GM21737 (cell line): ENCODE measurements at regions not wholly inside any gene's neighbourhood (a gene's known extent, or its start where the extent isn't known, plus 50 kb on each side); places are given as distances from the start of the nearest gene placed in this dataset.
"Not testable (repeated sequence)": the region's sequence is repeated elsewhere in the genome, so short reads cannot be mapped to it uniquely, and the experiment has no call there.

Experiments
- ATAC-seq: cut with Tn5 transposase; IDR thresholded peaks from one replicate; pipeline ENCODE4 v1.9.1; 2021; ENCODE audit warnings: mild to moderate bottlenecking, moderate library complexity; ENCODE audit not compliant: unreplicated experiment

GRCh38 chr2:65626831-65627230, 194.4 kb upstream of the SPRED2 start:
- ATAC-seq = no peak

GRCh38 chr2:65625982-65626381, 193.6 kb upstream of the SPRED2 start:
- ATAC-seq = no peak

GRCh38 chr2:65622951-65623535, 190.6 kb upstream of the SPRED2 start:
- ATAC-seq = no peak

GRCh38 chr2:65622499-65622898, 190.1 kb upstream of the SPRED2 start:
- ATAC-seq = no peak

GRCh38 chr2:65620524-65620923, 188.1 kb upstream of the SPRED2 start:
- no peak for ATAC-seq

GRCh38 chr2:65620026-65620425, 187.6 kb upstream of the SPRED2 start:
- no peak for ATAC-seq

GRCh38 chr2:65615602-65616001, 183.2 kb upstream of the SPRED2 start:
- ATAC-seq = no peak

- ATAC-seq = no peak
Observed at GRCh38 chr2:65613968-65614555, 181.7 kb upstream of the SPRED2 start.

GRCh38 chr2:65611488-65611887, 179.1 kb upstream of the SPRED2 start:
- no peak for ATAC-seq

- ATAC-seq = no peak
Observed at GRCh38 chr2:65608916-65609315, 176.5 kb upstream of the SPRED2 start.

- no peak for ATAC-seq
Observed at GRCh38 chr2:65608466-65608865, 176.1 kb upstream of the SPRED2 start.

- ATAC-seq = no peak
Observed at GRCh38 chr2:65607662-65608305, 175.4 kb upstream of the SPRED2 start.

GRCh38 chr2:65605743-65606058, 173.3 kb upstream of the SPRED2 start:
- peak; percentile 30 for ATAC-seq

- peak; percentile 28 for ATAC-seq
Observed at GRCh38 chr2:65605058-65605742, 172.8 kb upstream of the SPRED2 start.

- no peak for ATAC-seq
Observed at GRCh38 chr2:65604246-65604645, 171.8 kb upstream of the SPRED2 start.

GRCh38 chr2:65602603-65603235, 170.3 kb upstream of the SPRED2 start:
- ATAC-seq = no peak

GRCh38 chr2:65600871-65601270, 168.5 kb upstream of the SPRED2 start:
- not testable (repeated sequence) for ATAC-seq

GRCh38 chr2:65600351-65600750, 168.0 kb upstream of the SPRED2 start:
- ATAC-seq = not testable (repeated sequence)

GRCh38 chr2:65599693-65600092, 167.3 kb upstream of the SPRED2 start:
- ATAC-seq = no peak

GRCh38 chr2:65598996-65599395, 166.6 kb upstream of the SPRED2 start:
- no peak for ATAC-seq

GRCh38 chr2:65598264-65598663, 165.9 kb upstream of the SPRED2 start:
- no peak for ATAC-seq

GRCh38 chr2:65595630-65596029, 163.2 kb upstream of the SPRED2 start:
- no peak for ATAC-seq
